Fibroblast of skin of scalp (primary cell): ENCODE measurements at regions not wholly inside any gene's neighbourhood (a gene's known extent, or its start where the extent isn't known, plus 50 kb on each side); places are given as distances from the start of the nearest gene placed in this dataset.
"Not testable (repeated sequence)": the region's sequence is repeated elsewhere in the genome, so short reads cannot be mapped to it uniquely, and the experiment has no call there.

Experiments
- DNase-seq: peaks from one replicate; pipeline ENCODE4 v3.0.0-alpha.2; 2013

DNA sequence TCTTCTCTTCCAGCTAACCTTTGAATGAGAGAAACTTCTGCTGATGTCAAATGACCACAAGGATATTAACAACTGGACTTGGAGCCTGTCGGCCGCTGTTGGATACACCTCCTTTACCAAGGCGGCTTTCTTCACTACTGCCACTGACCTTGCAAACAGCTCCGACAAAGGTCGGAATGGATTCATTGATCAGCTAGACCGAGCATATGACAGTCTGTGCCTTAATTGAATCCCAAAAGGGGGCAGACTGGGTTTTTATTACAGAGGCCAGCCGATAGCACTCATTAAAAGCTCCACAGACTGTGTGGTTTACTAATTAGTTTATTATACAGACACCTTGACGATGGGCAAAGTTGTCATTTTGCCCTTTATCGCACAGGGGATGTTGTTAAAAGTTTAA lies 394.5 kb downstream of the RERGL start:
- DNase-seq: no peak

DNA sequence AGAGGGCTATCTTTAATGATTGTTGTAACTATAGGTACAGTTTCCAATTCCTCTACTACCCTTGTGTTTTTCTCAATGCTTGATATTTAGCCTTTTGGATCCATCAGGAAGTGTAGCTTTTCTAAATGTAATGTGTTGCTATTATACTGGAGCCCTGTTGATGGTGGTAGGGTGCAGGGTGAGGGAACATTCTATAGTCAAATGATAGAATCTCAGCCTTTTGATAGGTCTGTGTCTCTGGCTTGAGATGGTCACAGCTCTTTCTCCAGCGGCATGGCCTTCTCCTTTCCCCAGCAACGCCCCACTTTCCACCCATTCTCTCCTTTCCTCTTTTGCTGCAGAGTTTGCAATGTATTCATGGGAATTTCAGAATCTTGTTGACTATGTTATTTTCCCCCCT lies 398.6 kb downstream of the RERGL start:
- no peak for DNase-seq

DNA sequence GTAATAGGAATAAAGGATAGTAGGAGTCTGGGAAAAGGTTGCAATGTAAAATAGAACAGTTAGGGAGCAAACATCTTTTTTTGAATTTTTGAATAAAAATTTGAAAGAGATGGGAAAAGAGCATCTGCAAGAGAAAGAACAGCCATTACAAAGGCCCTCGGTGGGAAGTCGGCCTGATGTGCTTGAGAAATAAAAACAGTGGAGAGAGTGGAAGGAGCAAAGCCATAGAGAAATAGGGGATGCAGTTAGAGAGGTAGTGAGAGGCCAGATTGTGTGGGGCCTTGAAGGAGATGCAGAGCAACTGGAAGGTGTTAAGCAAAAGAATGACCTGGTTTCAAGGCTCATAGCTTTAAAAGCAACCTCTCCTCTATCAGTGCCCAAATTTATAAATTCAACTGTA lies 409.8 kb downstream of the RERGL start:
- DNase-seq: no peak

DNA sequence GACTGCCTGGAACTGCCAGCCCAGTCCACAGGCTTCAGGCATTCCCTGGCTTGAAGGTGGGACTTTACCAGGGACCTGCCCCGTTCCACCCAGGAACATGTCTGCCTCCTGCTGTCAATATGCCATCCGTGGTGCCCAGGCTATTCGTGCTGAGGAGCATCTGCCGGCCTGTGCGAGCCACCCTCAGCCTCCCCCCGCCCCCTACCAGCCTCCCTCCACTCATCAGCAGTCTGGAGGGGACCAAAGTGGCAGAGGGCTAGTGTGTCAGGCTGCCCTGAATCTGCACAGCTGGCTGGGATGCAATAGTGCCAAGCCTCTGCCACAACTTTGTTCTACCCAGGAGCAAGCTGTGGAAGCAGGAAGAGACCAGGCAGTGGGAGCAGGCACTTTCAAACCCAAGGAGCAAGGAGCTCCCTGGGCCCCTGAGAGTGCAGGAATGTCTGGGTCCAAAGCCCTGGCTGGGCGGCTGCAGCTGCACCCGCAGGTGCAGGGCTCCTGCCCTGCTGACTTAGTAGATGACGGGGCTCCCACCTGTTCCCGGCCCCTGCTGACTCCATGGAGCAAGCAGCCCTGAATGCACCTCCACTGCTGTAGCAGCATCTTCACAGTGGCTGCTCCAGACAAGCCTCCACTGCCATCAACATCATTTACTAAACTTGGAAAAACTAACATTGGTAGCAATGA lies 423.2 kb downstream of the RERGL start:
- DNase-seq: no peak

DNA sequence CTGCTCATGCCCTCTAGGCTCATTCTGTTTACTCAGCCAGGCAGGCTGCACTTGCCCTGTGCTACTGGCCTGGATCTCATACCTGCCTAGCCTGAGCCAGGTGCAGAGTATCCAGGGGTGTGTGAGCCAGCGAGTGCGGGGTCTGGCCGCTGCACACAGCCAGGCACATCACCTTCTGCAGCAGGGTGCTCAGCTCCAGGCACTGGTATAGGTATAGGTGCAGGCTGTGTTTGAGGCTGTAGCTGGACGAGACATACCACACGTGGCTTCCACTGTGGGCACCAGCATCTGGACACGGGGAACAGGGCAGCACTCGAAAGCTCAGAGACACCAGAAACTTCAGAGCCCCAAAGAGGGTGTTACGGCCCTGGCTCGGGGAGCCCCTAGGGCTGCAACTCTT lies 424.2 kb downstream of the RERGL start:
- no peak for DNase-seq

DNA sequence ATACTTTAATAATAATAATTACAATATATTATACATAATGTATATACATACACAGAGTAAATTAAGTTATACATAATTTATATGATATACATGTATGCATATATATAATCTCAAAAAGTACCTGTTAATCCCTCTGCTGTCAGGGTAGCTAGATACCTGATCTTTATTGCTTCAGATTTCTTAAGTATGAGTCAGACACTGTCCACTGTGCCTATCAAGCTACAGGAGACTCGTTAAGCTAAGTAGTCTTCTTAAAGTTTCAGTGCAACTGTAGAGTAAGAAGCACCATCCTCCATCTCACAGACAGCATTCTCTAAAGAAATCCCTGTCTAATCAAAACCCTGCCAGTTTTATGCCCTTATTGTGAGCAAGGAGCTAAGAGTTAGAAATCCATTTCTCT lies 428.7 kb downstream of the RERGL start:
- no peak for DNase-seq

DNA sequence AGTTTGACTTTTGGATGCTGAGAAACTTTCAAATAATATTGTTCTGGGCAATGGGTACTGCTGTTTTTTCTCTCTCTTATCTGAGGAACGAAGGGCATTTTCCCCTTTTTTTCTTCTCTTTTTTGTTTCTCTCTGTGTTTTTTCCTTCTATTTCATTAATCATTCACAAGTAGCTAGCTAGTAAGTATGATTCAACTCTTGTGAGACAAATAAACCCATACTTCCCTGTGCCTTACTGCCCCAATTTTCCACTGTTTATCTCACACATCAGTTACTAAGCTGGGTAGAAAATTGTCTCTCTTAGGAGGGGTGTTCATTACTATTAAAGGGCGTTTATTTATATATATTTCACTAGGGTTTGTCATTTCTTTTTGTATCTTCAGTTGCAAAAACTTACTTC lies 437.6 kb downstream of the RERGL start:
- DNase-seq: no peak

DNA sequence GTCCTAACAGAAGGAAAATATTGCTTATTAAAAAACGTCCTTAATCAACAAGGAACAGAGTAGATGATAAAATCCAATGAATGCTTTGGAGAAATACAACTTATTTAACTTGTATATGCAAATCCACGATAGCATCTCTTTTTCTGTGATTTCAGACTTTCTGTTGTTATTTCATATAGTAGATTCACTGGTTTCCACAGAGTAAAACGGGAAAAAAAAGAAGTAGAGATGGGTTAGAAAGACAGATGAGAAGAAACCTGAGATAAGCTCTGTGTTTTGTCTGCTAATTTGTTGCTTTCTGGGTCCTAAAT lies 447.7 kb downstream of the RERGL start:
- no peak for DNase-seq

DNA sequence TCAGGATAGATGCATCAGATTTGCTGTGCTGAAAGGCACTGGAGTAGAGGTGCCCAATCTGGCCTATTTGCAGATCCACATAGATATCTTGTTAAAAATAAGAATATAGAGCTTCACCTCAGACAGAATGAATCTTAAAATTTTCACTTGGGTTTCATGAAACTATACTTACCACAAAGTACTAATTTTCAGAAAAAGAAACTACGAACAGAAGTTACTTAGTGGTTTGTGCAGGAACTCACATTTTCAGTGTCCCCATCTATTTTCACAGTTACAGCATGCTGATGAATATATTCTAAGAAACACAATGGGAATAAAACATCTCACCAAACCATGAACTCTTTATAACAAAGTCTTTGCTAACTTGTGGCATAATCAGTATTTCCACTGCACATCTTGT lies 449.4 kb downstream of the RERGL start:
- no peak for DNase-seq

DNA sequence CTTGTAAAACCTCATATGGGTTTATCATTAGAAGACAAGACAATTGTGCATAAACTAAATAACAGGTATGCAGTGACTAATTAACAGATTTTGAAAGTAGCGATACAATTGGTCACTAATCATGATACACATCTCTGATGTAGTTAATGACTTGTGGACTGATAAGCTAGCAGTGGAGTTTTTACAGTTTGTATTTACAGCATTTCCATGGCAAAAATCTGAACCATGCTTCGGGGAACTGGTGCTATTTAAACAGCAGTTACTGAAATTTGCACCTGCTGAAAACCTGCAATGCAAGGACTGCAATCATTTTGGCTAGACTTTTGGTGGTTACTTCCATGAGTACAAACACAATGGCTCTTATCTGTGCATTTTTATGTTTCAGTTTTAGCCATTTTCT lies 471.2 kb downstream of the RERGL start:
- DNase-seq: no peak

DNA sequence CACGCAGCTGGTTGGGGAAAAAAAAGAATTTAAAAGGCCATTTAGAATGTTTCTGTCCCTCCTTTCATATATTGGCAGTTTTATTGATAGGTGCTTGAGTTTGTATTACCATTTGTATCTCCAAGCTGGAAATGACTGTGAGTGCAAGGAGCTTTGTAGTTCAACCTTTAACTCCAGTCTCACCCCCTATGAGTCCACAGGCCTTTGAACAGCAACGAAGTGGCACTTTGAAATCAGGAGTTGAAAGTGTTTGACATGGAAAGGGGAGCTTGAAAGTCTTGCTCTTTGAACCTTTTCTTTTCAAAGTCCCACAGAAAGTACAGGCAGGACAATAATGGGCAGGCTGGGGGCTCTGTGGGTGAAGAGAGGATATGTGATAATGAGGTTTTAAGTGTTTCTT lies 480.3 kb downstream of the RERGL start:
- DNase-seq: no peak

DNA sequence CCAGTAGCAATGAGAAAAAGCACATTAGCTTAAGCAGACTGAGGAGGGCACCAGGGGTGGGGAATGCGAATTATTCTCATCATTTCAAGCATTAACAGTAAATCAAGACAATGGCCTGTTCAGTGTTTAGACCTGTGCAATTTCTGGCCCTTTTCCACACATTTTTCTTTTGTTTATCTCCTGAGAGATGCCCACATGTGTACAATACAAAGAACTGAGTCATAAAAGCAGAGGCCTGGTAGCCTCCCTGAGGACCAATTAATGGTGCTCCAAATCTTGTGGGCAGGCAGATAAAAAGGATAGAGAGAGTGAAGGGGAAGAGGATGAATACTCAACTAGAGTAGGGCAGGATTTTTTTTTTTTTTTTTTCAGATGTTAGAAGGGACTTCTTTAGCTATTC lies 480.8 kb downstream of the RERGL start:
- DNase-seq: no peak

DNA sequence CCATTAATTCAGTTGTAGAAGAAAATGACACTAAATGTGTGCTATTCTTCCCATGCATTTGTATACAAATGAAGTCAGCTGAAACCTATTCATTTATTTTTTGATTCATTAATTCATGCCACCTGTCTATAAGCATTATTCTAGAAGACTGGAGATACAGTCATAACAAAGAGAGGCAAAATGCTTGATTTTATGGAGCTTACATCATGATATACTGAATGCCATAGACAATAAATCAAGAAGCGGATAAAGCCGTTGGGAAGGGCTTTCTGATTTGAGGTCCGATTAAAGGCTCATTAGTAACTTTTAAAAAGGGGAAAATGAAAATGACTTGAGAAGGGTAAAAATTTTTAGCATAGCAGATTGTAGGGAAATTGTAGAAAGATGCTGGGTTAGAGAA lies 494.9 kb downstream of the RERGL start:
- no peak for DNase-seq

DNA sequence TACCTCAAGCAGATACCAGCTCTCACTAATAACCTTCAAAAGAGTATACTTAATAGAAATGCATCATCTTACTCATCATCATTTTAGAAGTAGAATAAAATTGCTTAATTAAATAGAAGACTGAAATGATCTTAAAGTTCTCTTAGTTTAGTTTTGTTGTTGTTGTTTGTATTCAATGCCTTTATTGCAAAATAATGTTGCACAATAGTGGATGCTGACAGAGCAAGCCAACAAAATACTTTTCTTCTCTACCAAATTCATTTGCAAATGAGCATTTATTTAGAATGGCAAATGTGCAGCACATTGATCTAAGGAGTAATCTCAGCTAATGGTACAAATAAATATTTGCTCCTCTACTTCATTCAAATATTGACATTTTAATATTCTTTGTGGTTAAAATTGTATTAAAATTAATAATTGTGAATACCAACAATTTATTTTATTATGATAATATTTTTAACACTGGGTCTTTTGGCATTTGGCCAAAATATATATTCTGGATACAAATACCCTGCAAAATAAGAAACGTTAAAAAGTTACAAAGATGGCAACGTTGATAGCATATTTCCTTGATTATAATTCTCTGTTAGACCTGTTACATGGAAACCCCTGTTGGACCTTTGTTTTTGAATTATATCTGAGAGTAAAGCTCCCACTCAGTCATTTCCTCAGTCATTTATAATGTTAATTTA lies 496.1 kb downstream of the RERGL start:
- no peak for DNase-seq

DNA sequence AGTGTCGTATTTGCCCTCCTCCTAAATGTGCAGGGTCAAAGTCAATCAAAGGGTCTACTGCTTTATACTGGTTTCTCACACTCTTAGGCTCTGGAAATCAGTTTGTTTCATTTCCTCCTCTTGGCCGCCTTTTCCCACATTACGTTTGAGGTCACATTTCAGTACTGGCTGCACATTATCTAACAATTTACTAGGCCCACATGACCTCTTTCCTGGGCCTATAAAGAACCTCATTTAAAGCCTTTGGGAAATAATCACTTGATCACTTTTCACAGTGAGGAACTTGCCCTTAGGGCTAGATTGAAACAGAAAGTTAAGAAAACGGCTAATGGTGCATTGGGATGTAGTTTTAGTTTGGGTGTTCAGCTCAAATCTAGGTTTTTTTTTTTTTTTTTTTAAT lies 497.5 kb downstream of the RERGL start:
- no peak for DNase-seq

DNA sequence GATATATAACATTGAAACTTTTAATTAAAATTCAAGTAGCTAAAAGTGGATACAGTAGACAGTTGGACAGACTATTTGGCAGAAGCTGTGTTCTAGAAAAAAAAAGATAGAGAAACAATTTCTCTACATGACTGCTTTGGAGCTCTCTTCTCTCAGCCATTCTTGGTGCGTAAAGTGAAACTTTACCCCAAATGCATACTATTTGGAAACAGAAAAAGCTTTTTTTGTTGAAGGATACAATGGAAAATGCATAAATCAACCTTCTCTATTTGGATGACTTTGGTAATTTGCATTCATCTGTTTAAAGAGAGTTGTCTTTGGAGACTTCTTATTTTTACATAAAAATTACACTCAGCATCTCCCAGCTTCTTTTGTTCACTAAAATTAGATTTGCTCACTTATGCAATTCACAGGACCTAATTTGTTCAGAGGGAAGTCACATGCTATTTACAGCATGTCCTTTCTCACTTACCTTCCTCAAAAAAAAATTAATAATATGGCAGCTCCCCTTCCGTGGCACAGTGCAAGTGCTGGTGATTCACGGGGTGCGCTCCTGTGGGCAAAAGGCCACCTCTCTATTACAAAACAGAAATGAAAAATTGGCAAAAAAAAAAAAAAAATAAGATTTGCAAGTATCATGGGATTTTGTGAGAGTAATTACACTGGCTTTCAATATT lies 498.9 kb downstream of the RERGL start:
- DNase-seq: no peak

DNA sequence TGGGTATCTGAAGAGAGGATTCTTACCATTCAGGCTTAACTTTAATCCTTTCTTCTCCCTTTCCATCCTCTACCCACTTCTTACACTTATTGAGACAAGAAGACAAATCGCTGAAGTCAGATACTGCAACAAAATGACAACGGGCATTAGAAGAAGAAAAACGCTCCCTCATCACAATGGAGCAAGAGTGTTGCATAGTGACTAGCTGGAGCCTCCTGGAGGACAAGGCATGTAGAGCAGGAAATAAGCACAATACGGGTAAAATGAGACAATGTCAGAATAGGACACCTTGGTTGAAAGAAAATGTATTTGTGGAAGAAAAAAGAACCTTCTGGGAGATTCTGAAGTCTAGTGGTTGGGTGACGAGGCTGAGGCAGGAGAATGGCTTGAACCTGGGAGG lies 501.0 kb downstream of the RERGL start:
- no peak for DNase-seq

DNA sequence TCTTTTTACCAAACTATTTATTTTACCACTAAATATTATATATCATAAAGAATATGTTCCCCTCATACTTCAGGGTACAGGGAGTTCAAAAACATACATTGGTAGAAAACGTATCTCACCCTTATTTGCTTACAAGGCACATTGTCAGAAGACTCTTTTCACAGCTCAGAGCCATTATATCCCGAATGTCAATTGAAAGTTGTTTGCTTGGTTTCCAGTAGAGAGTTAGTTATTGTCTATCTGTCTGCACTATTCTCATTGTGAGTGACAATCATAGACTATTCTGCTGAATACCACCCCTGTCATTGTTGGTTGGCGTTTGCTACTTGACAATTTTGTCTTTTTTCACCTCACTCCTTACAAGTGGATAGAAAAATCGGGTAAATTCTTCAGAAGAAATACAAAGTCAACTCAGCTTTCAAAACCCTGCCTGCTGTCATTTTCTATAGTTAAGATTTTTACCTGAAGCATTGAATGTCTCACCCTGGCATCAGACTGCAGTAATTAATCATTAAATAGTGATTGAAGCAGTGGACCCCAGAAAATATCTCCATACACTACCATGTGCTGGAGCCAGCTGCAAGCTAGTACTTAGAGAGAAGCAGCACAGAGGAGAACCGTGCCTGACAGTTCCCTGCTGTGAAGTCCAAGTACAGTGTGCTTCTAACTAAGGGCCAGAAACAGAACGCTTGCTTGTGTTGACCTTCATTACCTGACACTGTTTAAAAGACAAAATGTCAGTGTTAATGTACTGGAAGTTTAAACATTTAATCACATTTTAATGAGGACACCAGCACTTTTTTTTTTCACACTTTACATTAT lies 510.6 kb downstream of the RERGL start:
- DNase-seq: no peak

DNA sequence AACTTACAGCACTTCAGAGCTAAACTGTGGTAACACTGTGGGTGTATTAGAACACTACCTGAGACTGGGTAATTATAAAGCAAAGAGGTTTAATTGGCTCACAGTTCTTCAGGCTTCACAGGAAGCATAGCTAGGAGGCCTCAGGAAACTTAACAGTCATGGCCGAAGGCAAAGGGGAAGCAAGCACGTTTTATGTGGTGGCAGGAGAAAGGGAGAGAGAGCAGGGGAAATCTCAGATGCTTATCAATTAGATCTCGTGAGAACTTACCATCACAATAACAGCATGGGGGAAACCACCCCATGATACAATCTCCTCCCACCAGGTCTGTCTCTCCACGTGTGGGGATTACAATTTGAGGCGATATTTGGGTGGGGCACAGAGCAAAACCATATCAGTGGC lies 512.6 kb downstream of the RERGL start:
- no peak for DNase-seq

DNA sequence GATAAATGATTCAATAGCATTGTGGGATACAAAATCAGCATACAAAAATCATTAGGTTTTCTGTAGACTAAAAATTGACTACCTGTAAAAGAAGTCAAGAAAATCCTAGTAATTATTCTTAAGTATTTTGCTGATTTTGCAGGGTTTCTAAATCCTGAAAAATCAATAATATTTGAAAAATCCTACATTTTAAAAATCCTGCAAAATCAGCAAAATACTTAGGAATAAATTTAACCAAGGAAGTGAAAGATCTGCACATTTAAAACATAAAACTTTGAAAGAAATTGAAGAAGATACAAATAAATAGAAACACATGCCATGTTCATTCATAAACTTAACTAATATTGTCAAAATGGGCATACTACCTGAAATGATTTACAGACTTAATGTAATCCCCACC lies 517.7 kb downstream of the RERGL start:
- DNase-seq: no peak

DNA sequence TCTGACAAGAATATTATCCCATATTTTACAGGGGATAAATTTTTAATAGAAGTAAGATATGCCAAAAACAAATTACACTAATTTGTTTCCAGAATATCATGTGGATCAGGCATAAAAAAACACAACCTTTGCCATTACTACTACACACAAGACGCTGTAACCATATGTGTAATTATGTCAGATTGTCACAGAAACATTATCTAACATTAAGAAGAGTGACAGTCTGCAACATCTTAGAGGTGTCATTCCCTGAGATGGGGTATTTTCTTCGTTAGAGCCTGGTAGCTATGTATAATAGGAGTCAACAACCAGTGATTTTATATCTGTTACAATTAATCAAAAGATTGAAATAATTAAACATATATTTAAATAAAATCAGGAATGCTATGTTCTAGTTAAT lies 518.9 kb downstream of the RERGL start:
- DNase-seq: no peak

DNA sequence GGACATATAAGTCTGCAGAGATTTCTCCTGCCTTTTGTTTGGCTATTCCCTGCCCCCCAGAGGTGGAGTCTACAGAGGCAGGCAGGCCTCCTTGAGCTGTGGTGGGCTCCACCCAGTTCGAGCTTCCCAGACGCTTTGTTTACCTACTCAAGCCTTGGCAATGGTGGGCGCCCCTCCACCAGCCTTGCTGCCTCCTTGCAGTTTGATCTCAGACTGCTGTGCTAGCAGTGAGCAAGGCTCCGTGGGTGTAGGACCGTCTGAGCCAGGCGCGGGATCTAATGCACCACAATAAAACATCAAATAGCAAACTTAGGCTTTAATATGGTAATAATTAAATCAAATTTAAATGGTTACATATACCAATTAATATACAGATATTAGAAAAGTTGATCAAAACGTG lies 525.4 kb downstream of the RERGL start:
- not testable (repeated sequence) for DNase-seq

DNA sequence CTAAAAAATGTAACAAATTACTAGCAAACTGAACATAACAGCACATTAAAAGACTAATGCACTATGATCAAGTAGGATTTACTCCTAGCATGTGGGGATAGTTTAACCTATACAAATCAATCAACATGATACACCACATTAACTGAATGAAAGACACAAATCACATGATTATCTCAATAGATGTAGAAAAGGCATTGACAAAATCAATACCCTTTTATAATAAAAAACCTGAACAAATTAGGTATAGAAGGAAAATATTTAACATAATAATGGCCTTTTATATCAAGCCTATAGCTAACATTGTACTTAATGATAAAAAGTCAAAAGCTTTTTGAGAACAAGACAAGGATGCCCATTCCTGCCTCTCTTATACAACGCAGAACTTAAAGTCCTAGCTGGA lies 540.0 kb downstream of the RERGL start:
- DNase-seq: no peak

DNA sequence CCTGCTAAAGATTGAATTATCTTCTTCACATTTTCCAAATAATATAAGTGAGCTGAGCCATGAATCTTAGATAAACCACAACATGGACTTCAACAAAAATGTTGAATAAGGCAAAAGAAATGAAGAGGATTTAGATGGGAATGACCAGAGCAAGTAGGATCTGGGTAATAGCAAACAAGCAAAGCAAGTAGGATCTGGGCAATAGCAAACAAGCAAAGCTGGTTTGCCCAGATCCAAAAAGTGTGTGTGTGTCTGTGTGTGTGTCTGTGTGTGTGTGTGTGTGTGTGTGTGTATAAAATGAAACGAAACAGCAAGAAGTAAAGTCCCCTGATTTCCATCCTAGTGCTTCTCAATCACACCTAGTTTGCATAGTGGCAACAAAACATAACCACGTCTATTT lies 549.1 kb downstream of the RERGL start:
- no peak for DNase-seq
